ENCODE measurements at regions not wholly inside any gene's neighbourhood (a gene's known extent, or its start where the extent isn't known, plus 50 kb on each side); places are given as distances from the start of the nearest gene placed in this dataset.

DNA sequence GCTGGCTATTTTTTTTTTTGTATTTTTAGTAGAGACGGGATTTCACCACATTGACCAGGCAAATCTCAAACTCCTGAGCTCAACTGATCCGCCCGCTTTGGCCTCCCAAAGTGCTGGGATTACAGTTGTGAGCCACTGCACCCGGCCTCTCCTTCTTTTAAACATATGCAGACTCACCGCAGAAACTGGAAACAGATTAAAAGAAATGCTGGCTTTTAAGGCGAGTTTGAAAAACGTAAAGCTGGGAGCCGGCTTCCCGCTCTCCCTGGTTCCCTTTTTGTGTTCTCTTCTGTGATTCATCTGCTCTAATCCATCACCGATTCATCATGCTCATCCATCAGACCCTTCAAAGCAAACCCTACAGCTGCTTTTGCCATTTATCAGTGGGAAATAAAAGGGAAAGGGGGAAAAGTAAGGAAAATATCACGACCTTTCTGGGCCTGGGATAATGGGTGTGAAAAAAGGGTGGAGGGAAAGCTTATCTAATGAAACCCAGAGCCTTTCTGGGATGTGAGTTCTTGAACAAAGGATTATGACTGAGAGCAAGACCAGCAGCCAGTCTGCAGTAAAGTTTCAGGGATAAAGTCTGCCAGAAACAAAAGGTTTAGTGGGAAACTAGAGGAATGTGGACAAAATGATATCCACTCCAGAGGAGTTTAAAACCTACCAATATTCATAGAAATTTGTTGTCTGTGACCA is 92.3 kb upstream of the LRIG1 start:
- TF ChIP-seq, protein P1, sequence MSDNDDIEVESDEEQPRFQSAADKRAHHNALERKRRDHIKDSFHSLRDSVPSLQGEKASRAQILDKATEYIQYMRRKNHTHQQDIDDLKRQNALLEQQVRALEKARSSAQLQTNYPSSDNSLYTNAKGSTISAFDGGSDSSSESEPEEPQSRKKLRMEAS (IDR thresholded peaks at IDR 0.05) = no peak
- TF ChIP-seq SRF (IDR thresholded peaks at IDR 0.05; ENCODE audit: low read depth) (no peak), POLR2A (IDR thresholded peaks at IDR 0.05; ENCODE audit: borderline replicate concordance, extremely low read depth, insufficient read depth, insufficient read length) (no peak), EZH2 (IDR thresholded peaks at IDR 0.05) (no peak), EZH2phosphoT487 (IDR thresholded peaks at IDR 0.05; ENCODE audit: borderline replicate concordance) (no peak)
- TF ChIP-seq, protein P2, sequence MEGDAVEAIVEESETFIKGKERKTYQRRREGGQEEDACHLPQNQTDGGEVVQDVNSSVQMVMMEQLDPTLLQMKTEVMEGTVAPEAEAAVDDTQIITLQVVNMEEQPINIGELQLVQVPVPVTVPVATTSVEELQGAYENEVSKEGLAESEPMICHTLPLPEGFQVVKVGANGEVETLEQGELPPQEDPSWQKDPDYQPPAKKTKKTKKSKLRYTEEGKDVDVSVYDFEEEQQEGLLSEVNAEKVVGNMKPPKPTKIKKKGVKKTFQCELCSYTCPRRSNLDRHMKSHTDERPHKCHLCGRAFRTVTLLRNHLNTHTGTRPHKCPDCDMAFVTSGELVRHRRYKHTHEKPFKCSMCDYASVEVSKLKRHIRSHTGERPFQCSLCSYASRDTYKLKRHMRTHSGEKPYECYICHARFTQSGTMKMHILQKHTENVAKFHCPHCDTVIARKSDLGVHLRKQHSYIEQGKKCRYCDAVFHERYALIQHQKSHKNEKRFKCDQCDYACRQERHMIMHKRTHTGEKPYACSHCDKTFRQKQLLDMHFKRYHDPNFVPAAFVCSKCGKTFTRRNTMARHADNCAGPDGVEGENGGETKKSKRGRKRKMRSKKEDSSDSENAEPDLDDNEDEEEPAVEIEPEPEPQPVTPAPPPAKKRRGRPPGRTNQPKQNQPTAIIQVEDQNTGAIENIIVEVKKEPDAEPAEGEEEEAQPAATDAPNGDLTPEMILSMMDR (IDR thresholded peaks at IDR 0.05 in 2 of 3, conservative IDR thresholded peaks at IDR 0.05 in 1 of 3; ENCODE audit: borderline replicate concordance in 1 of 3, insufficient read depth in 1 of 3, low read depth in 2 of 3, low read length in 2 of 3) = no peak

Measured in HCT116 (cell line).